ENCODE measurements at regions not wholly inside any gene's neighbourhood (a gene's known extent, or its start where the extent isn't known, plus 50 kb on each side); places are given as distances from the start of the nearest gene placed in this dataset.

DNA sequence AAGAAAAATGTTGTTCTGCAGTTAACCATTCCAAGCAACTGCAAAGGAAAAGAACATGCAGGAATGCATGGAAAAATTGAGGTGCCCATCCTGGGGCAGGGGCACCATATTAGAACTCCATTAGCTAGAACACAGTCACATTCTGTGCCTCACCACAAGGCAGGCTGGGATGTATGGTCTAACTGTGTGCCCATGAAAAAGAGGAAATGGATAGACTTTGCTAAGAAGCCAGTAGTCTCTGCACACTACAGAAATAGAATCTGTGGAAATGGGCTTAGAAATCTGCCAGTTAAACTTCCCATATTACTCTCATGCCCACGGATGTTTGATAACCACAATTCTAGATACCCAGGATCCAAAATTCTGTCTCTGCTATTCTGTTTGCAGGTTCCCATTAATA is 423.8 kb upstream of the SMARCA2 start:
- Histone ChIP-seq H3K18ac (ENCODE audit: low read length) (no peak overlapping the region), H3K4me3 (ENCODE audit: low read length in 2 of 2) (no peak overlapping the region), H3K79me1 (ENCODE audit: low read depth, low read length) (no peaks in the 10 kb centered on the region), H3K23ac (ENCODE audit: low read depth, low read length, poor library complexity) (no peak overlapping the region), H3K9me3 (replicated peaks in 1 of 2; ENCODE audit: control insufficient read depth in 2 of 2, insufficient read depth in 1 of 2, low read depth in 1 of 2, low read length in 2 of 2) (no peaks in the 10 kb centered on the region), H3K4me1 (ENCODE audit: control insufficient read depth in 2 of 2, insufficient read depth in 1 of 2, low read depth in 1 of 2, low read length in 2 of 2) (no peaks in the 10 kb centered on the region), H4K8ac (ENCODE audit: low read depth, low read length) (no peak overlapping the region), H3K14ac (ENCODE audit: low read length) (no peak overlapping the region), H2BK5ac (ENCODE audit: low read length) (no peak overlapping the region), H2AFZ (ENCODE audit: low read length) (no peak overlapping the region), H3K9ac (ENCODE audit: low read depth, low read length, poor library complexity) (no peak overlapping the region), H2BK120ac (ENCODE audit: low read depth, low read length) (no peak overlapping the region), H2BK15ac (ENCODE audit: low read length) (no peak overlapping the region), H3K4ac (ENCODE audit: low read length) (no peak overlapping the region), H3K27me3 (ENCODE audit: control insufficient read depth in 3 of 3, insufficient read depth in 3 of 3, low read depth in 1 of 3, low read length in 3 of 3) (no peaks in the 10 kb centered on the region), H3K36me3 (replicated peaks in 1 of 2; ENCODE audit: control insufficient read depth in 2 of 2, insufficient read depth in 2 of 2, low read length in 2 of 2) (no peaks in the 10 kb centered on the region), H4K91ac (ENCODE audit: low read depth, low read length, poor library complexity) (no peak overlapping the region), H2BK12ac (ENCODE audit: low read length) (no peak overlapping the region), H2AK5ac (ENCODE audit: low read depth, low read length) (no peak overlapping the region), H3K4me2 (ENCODE audit: insufficient read depth, low read length, poor library complexity, severe bottlenecking) (no peak overlapping the region), H3K27ac (replicated peaks; ENCODE audit: low read length) (no peak overlapping the region)
- WGBS, 2 donors (ENCODE audit: extremely low coverage in 2 of 2, insufficient read length in 2 of 2, insufficient replicate concordance in 1 of 2) = no CpG with 5 or more reads among the region's 1 CpG
- no peak for DNase-seq (ENCODE audit: low spot score)

DNA sequence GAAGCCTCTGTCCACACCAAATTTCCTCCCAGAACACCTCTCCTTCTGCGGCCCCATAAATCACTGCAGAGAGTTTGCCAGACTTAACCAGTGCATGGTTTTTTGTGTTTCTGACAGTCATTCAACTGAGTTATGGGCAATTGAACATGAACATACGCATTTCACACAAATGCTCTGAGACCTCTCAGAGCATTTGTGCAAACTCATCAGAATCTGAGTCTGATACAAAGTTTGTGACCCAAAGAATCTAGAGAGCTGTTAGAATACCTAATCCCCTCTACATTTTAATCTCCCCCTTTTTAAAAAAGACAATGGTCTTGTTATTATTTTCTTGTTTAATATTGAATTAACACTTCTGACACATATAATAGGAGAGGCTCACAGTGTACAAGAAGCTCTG is 416.9 kb upstream of the SMARCA2 start:
- Histone ChIP-seq H3K14ac (ENCODE audit: low read length) (no peak overlapping the region), H2BK12ac (ENCODE audit: low read length) (no peak overlapping the region), H2BK120ac (ENCODE audit: low read depth, low read length) (no peak overlapping the region), H3K27me3 (ENCODE audit: control insufficient read depth in 3 of 3, insufficient read depth in 3 of 3, low read depth in 1 of 3, low read length in 3 of 3) (no peaks in the 10 kb centered on the region), H3K36me3 (replicated peaks in 1 of 2; ENCODE audit: control insufficient read depth in 2 of 2, insufficient read depth in 2 of 2, low read length in 2 of 2) (no peaks in the 10 kb centered on the region), H3K4ac (ENCODE audit: low read length) (no peak overlapping the region), H3K9me3 (replicated peaks in 1 of 2; ENCODE audit: control insufficient read depth in 2 of 2, insufficient read depth in 1 of 2, low read depth in 1 of 2, low read length in 2 of 2) (no peaks in the 10 kb centered on the region), H3K4me3 (ENCODE audit: low read length in 2 of 2) (no peak overlapping the region), H4K91ac (ENCODE audit: low read depth, low read length, poor library complexity) (no peak overlapping the region), H3K27ac (replicated peaks; ENCODE audit: low read length) (no peak overlapping the region), H3K4me2 (ENCODE audit: insufficient read depth, low read length, poor library complexity, severe bottlenecking) (no peak overlapping the region), H3K9ac (ENCODE audit: low read depth, low read length, poor library complexity) (no peak overlapping the region), H2AK5ac (ENCODE audit: low read depth, low read length) (no peak overlapping the region), H2AFZ (ENCODE audit: low read length) (no peak overlapping the region), H3K23ac (ENCODE audit: low read depth, low read length, poor library complexity) (no peak overlapping the region), H2BK5ac (ENCODE audit: low read length) (no peak overlapping the region), H3K18ac (ENCODE audit: low read length) (no peak overlapping the region), H3K4me1 (ENCODE audit: control insufficient read depth in 2 of 2, insufficient read depth in 1 of 2, low read depth in 1 of 2, low read length in 2 of 2) (no peaks in the 10 kb centered on the region), H2BK15ac (ENCODE audit: low read length) (no peak overlapping the region), H4K8ac (ENCODE audit: low read depth, low read length) (no peak overlapping the region), H3K79me1 (ENCODE audit: low read depth, low read length) (no peaks in the 10 kb centered on the region)
- no CpG with 5 or more reads among the region's 2 CpGs for WGBS, 2 donors (ENCODE audit: extremely low coverage in 2 of 2, insufficient read length in 2 of 2, insufficient replicate concordance in 1 of 2)
- no peak for DNase-seq (ENCODE audit: low spot score)

DNA sequence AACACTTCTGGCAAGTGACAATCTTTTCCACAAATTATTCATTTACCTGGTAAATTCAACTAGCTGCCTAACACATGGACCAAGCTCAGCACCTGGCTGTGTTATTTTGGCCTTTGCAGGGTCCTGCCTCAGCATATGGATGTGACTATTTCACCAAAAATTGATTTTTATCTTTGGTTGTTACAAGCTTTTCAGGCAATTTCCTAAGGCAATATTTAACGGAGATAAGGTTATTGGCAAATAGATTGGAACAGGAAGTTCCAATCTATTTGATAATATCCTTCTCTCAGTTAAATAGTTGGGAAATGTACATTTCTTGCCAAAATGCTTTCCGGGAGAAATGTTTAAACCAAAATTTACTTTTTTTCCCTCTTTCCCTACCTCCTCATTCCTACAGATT is 415.2 kb upstream of the SMARCA2 start:
- Histone ChIP-seq H3K4me3 (ENCODE audit: low read length in 2 of 2) (no peak overlapping the region), H2AFZ (ENCODE audit: low read length) (no peak overlapping the region), H3K4me2 (ENCODE audit: insufficient read depth, low read length, poor library complexity, severe bottlenecking) (no peak overlapping the region), H3K4ac (ENCODE audit: low read length) (no peak overlapping the region), H3K23ac (ENCODE audit: low read depth, low read length, poor library complexity) (no peak overlapping the region), H2AK5ac (ENCODE audit: low read depth, low read length) (no peak overlapping the region), H2BK15ac (ENCODE audit: low read length) (no peak overlapping the region), H3K79me1 (ENCODE audit: low read depth, low read length) (no peaks in the 10 kb centered on the region), H3K36me3 (replicated peaks in 1 of 2; ENCODE audit: control insufficient read depth in 2 of 2, insufficient read depth in 2 of 2, low read length in 2 of 2) (no peaks in the 10 kb centered on the region), H4K8ac (ENCODE audit: low read depth, low read length) (no peak overlapping the region), H3K4me1 (ENCODE audit: control insufficient read depth in 2 of 2, insufficient read depth in 1 of 2, low read depth in 1 of 2, low read length in 2 of 2) (no peaks in the 10 kb centered on the region), H4K91ac (ENCODE audit: low read depth, low read length, poor library complexity) (no peak overlapping the region), H2BK120ac (ENCODE audit: low read depth, low read length) (no peak overlapping the region), H3K9me3 (replicated peaks in 1 of 2; ENCODE audit: control insufficient read depth in 2 of 2, insufficient read depth in 1 of 2, low read depth in 1 of 2, low read length in 2 of 2) (no peaks in the 10 kb centered on the region), H3K27ac (replicated peaks; ENCODE audit: low read length) (no peak overlapping the region), H2BK12ac (ENCODE audit: low read length) (no peak overlapping the region), H3K14ac (ENCODE audit: low read length) (no peak overlapping the region), H3K27me3 (ENCODE audit: control insufficient read depth in 3 of 3, insufficient read depth in 3 of 3, low read depth in 1 of 3, low read length in 3 of 3) (no peaks in the 10 kb centered on the region), H3K18ac (ENCODE audit: low read length) (no peak overlapping the region), H2BK5ac (ENCODE audit: low read length) (no peak overlapping the region), H3K9ac (ENCODE audit: low read depth, low read length, poor library complexity) (no peak overlapping the region)
- no CpG with 5 or more reads among the region's 2 CpGs for whole genome bisulfite sequencing, 2 donors (ENCODE audit: extremely low coverage in 2 of 2, insufficient read length in 2 of 2, insufficient replicate concordance in 1 of 2)
- no peak for DNase-seq (ENCODE audit: low spot score)

DNA sequence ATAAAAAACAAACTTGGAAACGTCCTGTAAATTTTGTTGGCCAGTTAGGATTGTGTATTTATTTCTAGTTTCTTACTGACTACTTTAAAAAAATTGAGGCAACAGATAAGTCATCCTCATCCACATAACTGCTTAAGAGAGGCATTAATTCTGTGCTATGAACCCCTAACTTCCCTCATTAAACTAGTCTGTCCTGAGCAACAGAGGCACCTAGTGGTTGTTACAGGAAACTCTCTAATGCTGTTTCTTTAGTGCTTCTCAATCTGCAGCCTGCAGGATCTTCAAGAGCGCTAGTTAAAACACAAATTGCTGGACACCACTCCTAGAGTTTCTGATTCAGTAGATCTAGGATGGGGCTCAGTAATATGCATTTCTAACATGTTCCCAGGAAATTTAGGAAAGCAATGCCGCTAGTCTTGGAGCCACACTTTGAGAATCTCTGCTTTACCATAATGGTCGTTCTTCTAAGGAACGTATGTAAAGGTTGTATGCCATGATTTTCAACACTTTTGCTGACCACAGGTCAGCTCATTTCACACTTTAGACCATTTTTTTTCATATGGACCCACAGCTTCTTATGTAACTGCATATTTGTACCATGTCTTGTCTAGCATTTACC is 410.1 kb upstream of the SMARCA2 start:
- Histone ChIP-seq H3K9me3 (replicated peaks in 1 of 2; ENCODE audit: control insufficient read depth in 2 of 2, insufficient read depth in 1 of 2, low read depth in 1 of 2, low read length in 2 of 2) (no peaks in the 10 kb centered on the region), H2BK12ac (ENCODE audit: low read length) (no peak overlapping the region), H3K18ac (ENCODE audit: low read length) (no peak overlapping the region), H2BK5ac (ENCODE audit: low read length) (no peak overlapping the region), H3K36me3 (replicated peaks in 1 of 2; ENCODE audit: control insufficient read depth in 2 of 2, insufficient read depth in 2 of 2, low read length in 2 of 2) (no peaks in the 10 kb centered on the region), H3K79me1 (ENCODE audit: low read depth, low read length) (no peaks in the 10 kb centered on the region), H3K4me3 (ENCODE audit: low read length in 2 of 2) (no peak overlapping the region), H3K4ac (ENCODE audit: low read length) (no peak overlapping the region), H2AFZ (ENCODE audit: low read length) (no peak overlapping the region), H3K4me2 (ENCODE audit: insufficient read depth, low read length, poor library complexity, severe bottlenecking) (no peak overlapping the region), H3K9ac (ENCODE audit: low read depth, low read length, poor library complexity) (no peak overlapping the region), H3K27ac (replicated peaks; ENCODE audit: low read length) (no peak overlapping the region), H2AK5ac (ENCODE audit: low read depth, low read length) (no peak overlapping the region), H3K4me1 (ENCODE audit: control insufficient read depth in 2 of 2, insufficient read depth in 1 of 2, low read depth in 1 of 2, low read length in 2 of 2) (no peaks in the 10 kb centered on the region), H3K23ac (ENCODE audit: low read depth, low read length, poor library complexity) (no peak overlapping the region), H3K14ac (ENCODE audit: low read length) (no peak overlapping the region), H4K91ac (ENCODE audit: low read depth, low read length, poor library complexity) (no peak overlapping the region), H2BK120ac (ENCODE audit: low read depth, low read length) (no peak overlapping the region), H3K27me3 (ENCODE audit: control insufficient read depth in 3 of 3, insufficient read depth in 3 of 3, low read depth in 1 of 3, low read length in 3 of 3) (no peaks in the 10 kb centered on the region), H2BK15ac (ENCODE audit: low read length) (no peak overlapping the region), H4K8ac (ENCODE audit: low read depth, low read length) (no peak overlapping the region)
- WGBS, 2 donors (ENCODE audit: extremely low coverage in 2 of 2, insufficient read length in 2 of 2, insufficient replicate concordance in 1 of 2) = no CpG with 5 or more reads among the region's 5 CpGs
- DNase-seq (ENCODE audit: low spot score) = peak; percentile 24

Measured in neuronal stem cell (in vitro differentiated cells).